Neural progenitor cell (in vitro differentiated cells): ENCODE measurements at regions not wholly inside any gene's neighbourhood (a gene's known extent, or its start where the extent isn't known, plus 50 kb on each side); places are given as distances from the start of the nearest gene placed in this dataset.

Source experiments
- DNase-seq: peaks from one replicate; pipeline ENCODE4 v3.0.0-alpha.2; 2016; ENCODE audit warnings: low spot score
- H2AFZ ChIP-seq: fragments of 200-600 bp; sonication (generic); replicated peaks from 2 replicates; pipeline ENCODE4 v1.6.1; 2016; ENCODE audit warnings: antibody characterized with exemption
- H3F3A ChIP-seq: fragments of 200-600 bp; sonication (generic); 2 replicates; pipeline ENCODE4 v1.6.1; 2016; ENCODE audit warnings: antibody characterized with exemption, low read depth
- H3K27ac ChIP-seq: fragments of 200-600 bp; sonication (generic); 2 replicates; pipeline ENCODE4 v1.5.1; 2016; ENCODE audit warnings: mild to moderate bottlenecking
- H3K27me3 ChIP-seq: fragments of 200-600 bp; sonication (generic); 2 replicates; pipeline ENCODE4 v1.6.1; 2016; ENCODE audit warnings: mild to moderate bottlenecking, moderate library complexity
- H3K36me3 ChIP-seq: fragments of 200-600 bp; sonication (generic); 2 replicates; pipeline ENCODE4 v1.5.1; 2016
- H3K4me1 ChIP-seq: fragments of 200-600 bp; sonication (generic); 2 replicates; pipeline ENCODE4 v1.6.1; 2016; ENCODE audit warnings: mixed run types
- H3K4me2 ChIP-seq: fragments of 200-600 bp; sonication (generic); 2 replicates; pipeline ENCODE4 v1.6.1; 2016
- H3K4me3 ChIP-seq: fragments of 200-600 bp; sonication (generic); 2 replicates; pipeline ENCODE4 v1.5.1; 2016
- H3K79me2 ChIP-seq: fragments of 200-600 bp; sonication (generic); 2 replicates; pipeline ENCODE4 v1.6.1; 2016; ENCODE audit warnings: low read depth
- H3K9ac ChIP-seq: fragments of 200-600 bp; sonication (generic); 2 replicates; pipeline ENCODE4 v1.6.1; 2016
- H3K9me3 ChIP-seq: fragments of 200-600 bp; sonication (generic); 2 replicates; pipeline ENCODE4 v1.5.1; 2016; ENCODE audit warnings: low read depth
- H4K20me1 ChIP-seq: fragments of 200-600 bp; sonication (generic); 2 replicates; pipeline ENCODE4 v1.6.1; 2016; ENCODE audit warnings: low read depth
- H3K27ac Mint-ChIP-seq: 3 replicates; pipeline ENCODE4 v1.8.0; 2021; ENCODE audit warnings: mixed read lengths
- H3K27me3 Mint-ChIP-seq: 2 replicates; pipeline ENCODE4 v1.8.0; 2022; ENCODE audit warnings: low read depth, mild to moderate bottlenecking, inconsistent platforms, moderate library complexity, mixed read lengths; ENCODE audit not compliant: insufficient read depth
- H3K36me3 Mint-ChIP-seq: 3 replicates; pipeline ENCODE4 v1.8.0; 2021; ENCODE audit warnings: mixed read lengths
- H3K4me1 Mint-ChIP-seq: 3 replicates; pipeline ENCODE4 v1.8.0; 2021; ENCODE audit warnings: mixed read lengths
- H3K4me3 Mint-ChIP-seq: 3 replicates; pipeline ENCODE4 v1.8.0; 2021; ENCODE audit warnings: mild to moderate bottlenecking, moderate library complexity, mixed read lengths
- H3K9me3 Mint-ChIP-seq: 3 replicates; pipeline ENCODE4 v1.8.0; 2020; ENCODE audit warnings: mixed read lengths
- CTCF ChIP-seq: fragments of 200-600 bp; sonication (generic); IDR thresholded peaks from 2 replicates; pipeline ENCODE4 v1.5.1; 2017; ENCODE audit warnings: antibody characterized with exemption, mild to moderate bottlenecking
- EZH2 ChIP-seq: fragments of 200-600 bp; sonication (generic); IDR thresholded peaks from 2 replicates; pipeline ENCODE4 v1.6.1; 2017; ENCODE audit warnings: antibody characterized with exemption, mild to moderate bottlenecking, moderate library complexity
- EZH2phosphoT487 ChIP-seq: fragments of 200-600 bp; sonication (generic); IDR thresholded peaks from 2 replicates; pipeline ENCODE4 v1.6.1; 2017; ENCODE audit warnings: antibody characterized with exemption

- Mint-ChIP-seq H3K9me3 (peaks cover 12% of the 10 kb centered on the region), H3K27ac (no peak overlapping the region)
- no peaks in the 10 kb centered on the region for H3K79me2 ChIP-seq
Observed at GRCh38 chr16:73527187-73527586, 479.3 kb upstream of the ZFHX3 start.

GRCh38 chr16:73526011-73526804, 478.3 kb upstream of the ZFHX3 start:
- peaks cover 9% of the 10 kb centered on the region for H3K9me3 Mint-ChIP-seq
- Histone ChIP-seq H3K27ac (no peak overlapping the region), H3K4me1 (no peaks in the 10 kb centered on the region), H3K79me2 (no peaks in the 10 kb centered on the region), H3K9me3 (no peaks in the 10 kb centered on the region), H2AFZ (no peak overlapping the region), H3K4me3 (no peak overlapping the region), H3F3A (no peaks in the 10 kb centered on the region), H3K36me3 (no peaks in the 10 kb centered on the region), H4K20me1 (no peaks in the 10 kb centered on the region), H3K9ac (no peak overlapping the region), H3K4me2 (no peak overlapping the region), H3K27me3 (no peaks in the 10 kb centered on the region)
- H3K36me3 Mint-ChIP-seq = no peaks in the 10 kb centered on the region
- H3K4me1 Mint-ChIP-seq = no peaks in the 10 kb centered on the region
- H3K27me3 Mint-ChIP-seq = no peaks in the 10 kb centered on the region
- no peak for TF ChIP-seq EZH2
- no peak for TF ChIP-seq CTCF
- TF ChIP-seq EZH2phosphoT487 = no peak
- H3K4me3 Mint-ChIP-seq = no peak overlapping the region
- H3K27ac Mint-ChIP-seq = no peak overlapping the region
- no peak for DNase-seq

More at GRCh38 chr16:73527187-73527586, 479.3 kb upstream of the ZFHX3 start:
- no peaks in the 10 kb centered on the region for H3K4me1 ChIP-seq
- H3K27me3 ChIP-seq = no peaks in the 10 kb centered on the region
- no peak for DNase-seq
- no peak overlapping the region for H3K27ac ChIP-seq
- no peaks in the 10 kb centered on the region for H3K36me3 ChIP-seq
- H3K9me3 ChIP-seq = no peaks in the 10 kb centered on the region
- H3K4me2 ChIP-seq = no peak overlapping the region
- H2AFZ ChIP-seq = no peak overlapping the region
- TF ChIP-seq EZH2 (no peak), CTCF (no peak), EZH2phosphoT487 (no peak)
- Mint-ChIP-seq H3K4me1 (no peaks in the 10 kb centered on the region), H3K36me3 (no peaks in the 10 kb centered on the region), H3K27me3 (no peaks in the 10 kb centered on the region), H3K4me3 (no peak overlapping the region)
- no peaks in the 10 kb centered on the region for H4K20me1 ChIP-seq
- no peak overlapping the region for H3K9ac ChIP-seq
- no peaks in the 10 kb centered on the region for H3F3A ChIP-seq
- no peak overlapping the region for H3K4me3 ChIP-seq

DNA sequence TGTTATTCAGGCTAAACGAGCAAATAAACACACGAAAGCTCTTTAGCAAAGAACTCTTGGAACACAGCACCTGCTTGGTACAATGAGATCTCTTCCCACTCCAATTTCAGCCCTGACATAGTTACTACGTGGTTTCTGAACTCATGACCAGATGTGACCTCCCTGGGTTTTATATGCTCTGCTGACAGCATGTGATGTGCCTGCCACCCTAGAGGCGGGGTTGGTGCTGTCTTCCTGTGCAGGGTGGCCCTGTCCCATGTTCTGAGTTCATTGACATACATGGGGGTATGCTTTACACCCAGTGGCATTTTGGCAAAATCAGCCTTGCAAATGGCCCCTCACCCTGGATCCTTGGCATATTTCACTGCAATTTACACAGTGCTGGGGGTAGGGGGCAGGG, 475.3 kb upstream of the ZFHX3 start:
- peaks cover 6% of the 10 kb centered on the region for H3K9me3 Mint-ChIP-seq
- H3K27ac Mint-ChIP-seq = no peak overlapping the region
- H3K36me3 ChIP-seq = no peaks in the 10 kb centered on the region
- no peak overlapping the region for H3K4me2 ChIP-seq
- TF ChIP-seq EZH2phosphoT487 (no peak), EZH2 (no peak), CTCF (no peak)
- H3K36me3 Mint-ChIP-seq = no peaks in the 10 kb centered on the region
- no peaks in the 10 kb centered on the region for H4K20me1 ChIP-seq
- DNase-seq = no peak
- no peaks in the 10 kb centered on the region for H3K27me3 ChIP-seq
- no peak overlapping the region for H3K27ac ChIP-seq
- no peak overlapping the region for H3K4me3 ChIP-seq
- H3F3A ChIP-seq = no peaks in the 10 kb centered on the region
- no peak overlapping the region for H3K4me3 Mint-ChIP-seq
- H3K9ac ChIP-seq = no peak overlapping the region
- H3K79me2 ChIP-seq = no peaks in the 10 kb centered on the region
- H3K27me3 Mint-ChIP-seq = no peaks in the 10 kb centered on the region
- H3K4me1 Mint-ChIP-seq = no peaks in the 10 kb centered on the region
- no peaks in the 10 kb centered on the region for H3K4me1 ChIP-seq
- H2AFZ ChIP-seq = no peak overlapping the region
- H3K9me3 ChIP-seq = no peaks in the 10 kb centered on the region
